A549 (cell line): ENCODE measurements at regions not wholly inside any gene's neighbourhood (a gene's known extent, or its start where the extent isn't known, plus 50 kb on each side); places are given as distances from the start of the nearest gene placed in this dataset.

Source experiments
- ATAC-seq, 2 experiments: fragments of 200-7000 bp in 1 of 2; fragments of >200 bp in 1 of 2; cut with Nextera tagmentation in 1 of 2; cut with Tn5 transposase in 1 of 2; 3 replicates each; pipeline versions ENCODE4 v1.8.0 to v1.9.1; 2018 to 2020; ENCODE audit warnings: mild to moderate bottlenecking in 1 of 2, moderate library complexity in 1 of 2
- CTCF ChIA-PET: fragments of 300-600 bp; sonication (Branson Sonifier 250); formaldehyde crosslinking; extraction: SDS; loops from one replicate; lab custom pipeline; 2021; ENCODE audit warnings: antibody characterized with exemption, inconsistent platforms; lab: Yijun Ruan, JAX
- POLR2A ChIA-PET: fragments of 350-600 bp; formaldehyde crosslinking; extraction: SDS; loops from one replicate; lab custom pipeline; 2021; ENCODE audit warnings: antibody characterized with exemption, inconsistent platforms; lab: Yijun Ruan, JAX
- DNase-seq, 2 experiments: peaks; one replicate each; pipeline versions ENCODE4 v3.0.0 to v3.0.0-alpha.2; 2011 to 2016; ENCODE audit warnings: low read depth in 1 of 2, low spot score in 1 of 2
- FAIRE-seq: peaks from 2 replicates; lab custom pipeline; 2011; peaks lifted over from hg19 to GRCh38; lab: Jason Lieb, UNC
- H3K27ac ChIP-seq, 2 experiments: fragments of >200 bp; sonication (Bioruptor Twin); formaldehyde crosslinking; 3 replicates each; pipeline ENCODE4 v1.5.1; 2016 to 2017
- H3K4me1 ChIP-seq: fragments of >200 bp; sonication (Bioruptor Twin); formaldehyde crosslinking; 3 replicates; pipeline ENCODE4 v1.6.1; 2016
- H3K4me2 ChIP-seq: fragments of >200 bp; sonication (Bioruptor Twin); formaldehyde crosslinking; 3 replicates; pipeline ENCODE4 v1.6.1; 2016
- H3K4me3 ChIP-seq: fragments of >200 bp; sonication (Bioruptor Twin); formaldehyde crosslinking; 3 replicates; pipeline ENCODE4 v1.5.1; 2016
- H3K9me3 ChIP-seq: fragments of >200 bp; sonication (Bioruptor Twin); formaldehyde crosslinking; 3 replicates; pipeline ENCODE4 v1.6.1; 2016
- BHLHE40 ChIP-seq: IDR thresholded peaks from 2 replicates; pipeline ENCODE4 v1.6.1; 2012; ENCODE audit warnings: low read depth, low read length, inconsistent platforms
- CBX8 ChIP-seq: fragments of 200-600 bp; sonication (generic); IDR thresholded peaks from 2 replicates; pipeline ENCODE4 v1.6.1; 2016
- CEBPB ChIP-seq, 2 experiments: fragments of >200 bp in 1 of 2; sonication (Bioruptor Twin) in 1 of 2; formaldehyde crosslinking in 1 of 2; IDR thresholded peaks; 2 replicates each; pipeline ENCODE4 v1.6.1; 2012 to 2016
- HOXB5 ChIP-seq: fragments of 250-450 bp; sonication (Bioruptor Pico); IDR thresholded peaks from 2 replicates; pipeline ENCODE4 v1.5.0; 2020; ENCODE audit warnings: mild to moderate bottlenecking, moderate library complexity
- MAFK ChIP-seq: fragments of 450-650 bp; IDR thresholded peaks from 2 replicates; pipeline ENCODE4 v1.6.1; 2014; ENCODE audit not compliant: partially characterized antibody
- MYC ChIP-seq: IDR thresholded peaks from 2 replicates; pipeline ENCODE4 v1.6.1; 2012; ENCODE audit warnings: mild to moderate bottlenecking, inconsistent platforms, low read length, improper control_type of control experiment, borderline replicate concordance
- NFE2L2 ChIP-seq: fragments of 150-350 bp; conservative IDR thresholded peaks from 2 replicates; pipeline ENCODE4 v1.6.1; 2014; ENCODE audit warnings: low read length
- NR3C1 ChIP-seq: fragments of >200 bp; sonication (Bioruptor Twin); formaldehyde crosslinking; IDR thresholded peaks from 3 replicates; pipeline ENCODE4 v1.6.1; 2017
- RFX5 ChIP-seq: fragments of 450-650 bp; IDR thresholded peaks from 2 replicates; pipeline ENCODE4 v1.7.1; 2014; ENCODE audit warnings: antibody characterized with exemption, mild to moderate bottlenecking, moderate library complexity
- TFCP2L1 ChIP-seq: fragments of 250-450 bp; sonication (Bioruptor Pico); IDR thresholded peaks from 2 replicates; pipeline ENCODE4 v1.5.0; 2021; ENCODE audit warnings: mild to moderate bottlenecking
- ZC3H11A ChIP-seq: fragments of 450-650 bp; IDR thresholded peaks from 2 replicates; pipeline ENCODE4 v1.6.1; 2014; ENCODE audit warnings: antibody characterized with exemption, mild to moderate bottlenecking
- ZFP36 ChIP-seq: fragments of 450-650 bp; IDR thresholded peaks from 2 replicates; pipeline ENCODE4 v1.6.1; 2014; ENCODE audit warnings: borderline replicate concordance; ENCODE audit not compliant: partially characterized antibody
- ZSCAN20 ChIP-seq: fragments of 250-450 bp; sonication (Bioruptor Pico); IDR thresholded peaks from 2 replicates; pipeline ENCODE4 v1.8.0; 2022; ENCODE audit warnings: mild to moderate bottlenecking, moderate library complexity
- WGBS: methylation state at CpG from one replicate; pipeline ENCODE4 v1.1.6; 2017; ENCODE audit errors: missing lambda C conversion rate; 5-methylcytosine and 5-hydroxymethylcytosine counted together
- TF ChIP-seq, protein P1 (sequence below): IDR thresholded peaks from 2 replicates; pipeline ENCODE4 v1.6.1; 2012
- TF ChIP-seq, protein P2 (sequence below): fragments of 250-450 bp; sonication (Bioruptor Pico); IDR thresholded peaks from 2 replicates; pipeline ENCODE4 v1.5.0; 2020; ENCODE audit warnings: low read depth, mild to moderate bottlenecking, moderate library complexity
- TF ChIP-seq, protein P3 (sequence below): fragments of 250-450 bp; sonication (Bioruptor Pico); IDR thresholded peaks from 2 replicates; pipeline ENCODE4 v1.5.0; 2021; ENCODE audit warnings: mild to moderate bottlenecking, moderate library complexity, borderline replicate concordance
- TF ChIP-seq, protein P4 (sequence below): IDR thresholded peaks from 2 replicates; pipeline ENCODE4 v1.6.1; 2012
- TF ChIP-seq, protein P5 (sequence below): fragments of >200 bp; sonication (Bioruptor Twin); formaldehyde crosslinking; IDR thresholded peaks from 2 replicates; pipeline ENCODE4 v1.6.1; 2016

DNA sequence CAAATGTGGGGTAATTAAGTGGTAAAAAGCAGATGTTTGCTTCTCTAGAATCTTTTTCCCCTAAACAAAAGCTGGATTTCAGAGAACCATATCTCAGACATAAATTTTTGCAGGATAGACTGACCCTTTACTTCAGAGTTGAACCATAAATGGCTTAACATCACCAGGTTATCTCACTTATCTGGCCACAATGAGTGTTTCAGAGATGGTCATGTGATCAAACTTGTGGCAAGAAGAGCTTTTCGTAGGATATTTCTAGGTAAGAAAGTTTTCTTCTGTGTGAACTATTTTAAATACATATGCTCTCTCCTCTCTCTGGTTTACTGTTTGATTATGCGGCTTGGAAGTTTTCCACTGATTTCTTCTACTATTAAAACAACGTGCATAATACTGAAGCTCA is 270.2 kb upstream of the TFAP2D start:
- 37% methylated on average over 3 of the region's 3 CpGs for WGBS
- no peak for TF ChIP-seq NFE2L2
- no peak for TF ChIP-seq HOXB5 (CRISPR knock-in tag)
- TF ChIP-seq NR3C1: no peak
- no peak for TF ChIP-seq ZSCAN20 (CRISPR knock-in tag)
- TF ChIP-seq, protein P1, sequence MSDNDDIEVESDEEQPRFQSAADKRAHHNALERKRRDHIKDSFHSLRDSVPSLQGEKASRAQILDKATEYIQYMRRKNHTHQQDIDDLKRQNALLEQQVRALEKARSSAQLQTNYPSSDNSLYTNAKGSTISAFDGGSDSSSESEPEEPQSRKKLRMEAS: no peak
- TF ChIP-seq, protein P2, sequence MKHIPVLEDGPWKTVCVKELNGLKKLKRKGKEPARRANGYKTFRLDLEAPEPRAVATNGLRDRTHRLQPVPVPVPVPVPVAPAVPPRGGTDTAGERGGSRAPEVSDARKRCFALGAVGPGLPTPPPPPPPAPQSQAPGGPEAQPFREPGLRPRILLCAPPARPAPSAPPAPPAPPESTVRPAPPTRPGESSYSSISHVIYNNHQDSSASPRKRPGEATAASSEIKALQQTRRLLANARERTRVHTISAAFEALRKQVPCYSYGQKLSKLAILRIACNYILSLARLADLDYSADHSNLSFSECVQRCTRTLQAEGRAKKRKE (CRISPR knock-in tag): no peak
- TF ChIP-seq RFX5: no peak
- TF ChIP-seq CBX8: no peak
- TF ChIP-seq, protein P3, sequence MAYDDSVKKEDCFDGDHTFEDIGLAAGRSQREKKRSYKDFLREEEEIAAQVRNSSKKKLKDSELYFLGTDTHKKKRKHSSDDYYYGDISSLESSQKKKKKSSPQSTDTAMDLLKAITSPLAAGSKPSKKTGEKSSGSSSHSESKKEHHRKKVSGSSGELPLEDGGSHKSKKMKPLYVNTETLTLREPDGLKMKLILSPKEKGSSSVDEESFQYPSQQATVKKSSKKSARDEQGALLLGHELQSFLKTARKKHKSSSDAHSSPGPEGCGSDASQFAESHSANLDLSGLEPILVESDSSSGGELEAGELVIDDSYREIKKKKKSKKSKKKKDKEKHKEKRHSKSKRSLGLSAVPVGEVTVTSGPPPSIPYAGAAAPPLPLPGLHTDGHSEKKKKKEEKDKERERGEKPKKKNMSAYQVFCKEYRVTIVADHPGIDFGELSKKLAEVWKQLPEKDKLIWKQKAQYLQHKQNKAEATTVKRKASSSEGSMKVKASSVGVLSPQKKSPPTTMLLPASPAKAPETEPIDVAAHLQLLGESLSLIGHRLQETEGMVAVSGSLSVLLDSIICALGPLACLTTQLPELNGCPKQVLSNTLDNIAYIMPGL: no peak
- no peak for TF ChIP-seq CEBPB (IDR thresholded peaks at IDR 0.05)
- no peak for TF ChIP-seq TFCP2L1
- TF ChIP-seq, protein P4, sequence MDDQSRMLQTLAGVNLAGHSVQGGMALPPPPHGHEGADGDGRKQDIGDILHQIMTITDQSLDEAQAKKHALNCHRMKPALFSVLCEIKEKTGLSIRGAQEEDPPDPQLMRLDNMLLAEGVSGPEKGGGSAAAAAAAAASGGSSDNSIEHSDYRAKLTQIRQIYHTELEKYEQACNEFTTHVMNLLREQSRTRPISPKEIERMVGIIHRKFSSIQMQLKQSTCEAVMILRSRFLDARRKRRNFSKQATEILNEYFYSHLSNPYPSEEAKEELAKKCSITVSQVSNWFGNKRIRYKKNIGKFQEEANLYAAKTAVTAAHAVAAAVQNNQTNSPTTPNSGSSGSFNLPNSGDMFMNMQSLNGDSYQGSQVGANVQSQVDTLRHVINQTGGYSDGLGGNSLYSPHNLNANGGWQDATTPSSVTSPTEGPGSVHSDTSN: no peak
- no peak for TF ChIP-seq BHLHE40
- TF ChIP-seq ZFP36: no peak
- ChIA-PET CTCF (no interaction called here), POLR2A (no interaction called here)
- DNase-seq (no peak), ATAC-seq (no peak), FAIRE-seq (no peak)
- Histone ChIP-seq H3K4me1 (no peaks in the 10 kb centered on the region), H3K9me3 (no peaks in the 10 kb centered on the region), H3K27ac (no peak overlapping the region), H3K4me2 (no peak overlapping the region), H3K4me3 (no peak overlapping the region)

DNA sequence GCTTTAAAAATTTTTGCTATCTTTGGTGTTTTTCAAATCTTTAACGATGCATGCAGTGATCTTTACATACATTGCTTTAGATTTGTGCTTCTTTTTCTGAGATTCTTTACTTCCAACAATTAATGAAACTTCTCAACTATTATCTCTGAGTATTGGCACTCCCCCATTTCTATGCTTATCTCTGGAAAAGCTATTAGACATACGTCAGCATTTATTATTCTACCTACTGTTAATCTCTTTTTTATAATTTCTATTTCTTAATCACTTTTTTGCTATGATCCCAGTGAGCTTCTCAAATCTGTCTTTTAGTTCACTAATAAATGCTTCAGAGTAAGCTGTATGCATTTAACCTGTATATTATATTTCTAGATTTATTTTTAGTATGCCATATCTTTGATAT is 264.2 kb upstream of the TFAP2D start:
- POLR2A ChIA-PET: no interaction called here
- ATAC-seq (no peak), FAIRE-seq (no peak), DNase-seq (no peak)
- WGBS: 2% methylated on average over 2 of the region's 2 CpGs
- no peak overlapping the region for H3K27ac ChIP-seq
- H3K9me3 ChIP-seq: no peaks in the 10 kb centered on the region
- no peak overlapping the region for H3K4me2 ChIP-seq
- H3K4me3 ChIP-seq: no peak overlapping the region
- H3K4me1 ChIP-seq: no peaks in the 10 kb centered on the region
- TF ChIP-seq CEBPB (IDR thresholded peaks at IDR 0.05) (no peak), MAFK (peak; percentile 35)
- TF ChIP-seq, protein P5, sequence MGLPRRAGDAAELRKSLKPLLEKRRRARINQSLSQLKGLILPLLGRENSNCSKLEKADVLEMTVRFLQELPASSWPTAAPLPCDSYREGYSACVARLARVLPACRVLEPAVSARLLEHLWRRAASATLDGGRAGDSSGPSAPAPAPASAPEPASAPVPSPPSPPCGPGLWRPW: no peak
- CTCF ChIA-PET: no interaction called here

DNA sequence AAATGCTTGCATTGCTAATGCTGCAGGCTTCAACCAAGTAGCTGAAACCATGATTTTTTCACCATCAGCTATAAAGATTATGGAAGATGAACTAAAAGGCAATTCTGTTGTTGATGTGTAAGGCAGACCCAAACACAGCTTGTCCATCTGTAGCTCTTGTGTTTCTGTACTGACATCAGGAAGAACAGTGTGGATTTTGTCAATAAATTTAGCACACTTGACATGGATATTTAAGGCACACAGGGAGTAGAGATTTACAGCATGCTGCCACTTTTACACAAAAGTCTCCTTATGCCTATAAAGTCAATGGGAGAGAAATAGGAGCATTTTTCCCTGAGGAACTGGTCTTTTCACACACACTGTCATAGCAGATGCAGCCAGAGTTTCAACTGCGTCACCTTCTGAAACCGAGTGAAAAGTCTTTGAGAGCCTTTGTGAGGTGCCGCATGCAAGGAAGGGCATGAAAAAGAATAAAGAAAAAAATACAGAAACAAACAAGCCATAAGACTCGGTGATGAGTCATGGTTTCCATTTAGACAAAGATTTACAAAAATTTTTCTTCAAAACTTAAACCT is 261.4 kb upstream of the TFAP2D start:
- Histone ChIP-seq H3K9me3 (no peaks in the 10 kb centered on the region), H3K4me2 (no peak overlapping the region), H3K4me1 (no peaks in the 10 kb centered on the region), H3K4me3 (no peak overlapping the region), H3K27ac (no peak overlapping the region)
- CTCF ChIA-PET: no interaction called here
- POLR2A ChIA-PET: no interaction called here
- TF ChIP-seq MYC (no peak), ZC3H11A (no peak)
- TF ChIP-seq, protein P4: no peak
- FAIRE-seq (no peak), DNase-seq (no peak), ATAC-seq (no peak)
- 26% methylated on average over 4 of the region's 4 CpGs for WGBS
